Neural cell (in vitro differentiated cells): ENCODE measurements at regions not wholly inside any gene's neighbourhood (a gene's known extent, or its start where the extent isn't known, plus 50 kb on each side); places are given as distances from the start of the nearest gene placed in this dataset.

Source experiments
- H2AFZ ChIP-seq: fragments of 200-600, 300-800 bp; sonication (generic), shearing (Covaris generic); 2 replicates; pipeline ENCODE4 v1.6.0; 2014; ENCODE audit warnings: low read depth, mild to moderate bottlenecking, antibody characterized with exemption, low read length, moderate library complexity
- H3F3A ChIP-seq: fragments of 200-600 bp; shearing (Covaris generic); 2 replicates; pipeline ENCODE4 v1.6.1; 2016; ENCODE audit warnings: mild to moderate bottlenecking, moderate library complexity, mixed read lengths, antibody characterized with exemption, low read length; ENCODE audit not compliant: insufficient read depth, poor library complexity, severe bottlenecking
- H3K27ac ChIP-seq: fragments of 200-600, 300-800 bp; sonication (generic), shearing (Covaris generic); 2 replicates; pipeline ENCODE4 v1.5.1; 2014; ENCODE audit warnings: mild to moderate bottlenecking, low read length, moderate library complexity
- H3K27me3 ChIP-seq: fragments of 300-800, 200-600 bp; sonication (generic), shearing (Covaris generic); 2 replicates; pipeline ENCODE4 v1.6.0; 2014; ENCODE audit warnings: mild to moderate bottlenecking, low read depth, low read length, moderate library complexity; ENCODE audit not compliant: insufficient read depth
- H3K36me3 ChIP-seq: fragments of 300-800, 200-600 bp; sonication (generic), shearing (Covaris generic); 2 replicates; pipeline ENCODE4 v1.5.1; 2014; ENCODE audit warnings: mild to moderate bottlenecking, antibody characterized with exemption, low read length, moderate library complexity; ENCODE audit not compliant: insufficient read depth
- H3K4me2 ChIP-seq: fragments of 300-800, 200-600 bp; sonication (generic), shearing (Covaris generic); 2 replicates; pipeline ENCODE4 v1.6.0; 2014; ENCODE audit warnings: mild to moderate bottlenecking, low read length
- H3K4me3 ChIP-seq: fragments of 300-800, 200-600 bp; sonication (generic), shearing (Covaris generic); 2 replicates; pipeline ENCODE4 v1.5.1; 2014; ENCODE audit warnings: mild to moderate bottlenecking, low read length, moderate library complexity
- H3K79me2 ChIP-seq: fragments of 200-600 bp; shearing (Covaris generic); replicated peaks from 2 replicates; pipeline ENCODE4 v1.6.0; 2014; ENCODE audit warnings: mild to moderate bottlenecking, low read length, moderate library complexity; ENCODE audit not compliant: insufficient read depth
- H3K9ac ChIP-seq: fragments of 300-800, 200-600 bp; sonication (generic), shearing (Covaris generic); 2 replicates; pipeline ENCODE4 v1.6.1; 2016; ENCODE audit warnings: mild to moderate bottlenecking, low read length, mixed read lengths
- H3K9me2 ChIP-seq: fragments of 200-600 bp; shearing (Covaris generic); 2 replicates; pipeline ENCODE4 v1.6.1; 2016; ENCODE audit warnings: mild to moderate bottlenecking, low read length, mixed read lengths; ENCODE audit not compliant: insufficient read depth
- H3K9me3 ChIP-seq: fragments of 200-600, 300-800 bp; sonication (generic), shearing (Covaris generic); 2 replicates; pipeline ENCODE4 v1.6.1; 2016; ENCODE audit warnings: mild to moderate bottlenecking, mixed run types, low read length, moderate library complexity, mixed read lengths
- H4K20me1 ChIP-seq: fragments of 200-600 bp; shearing (Covaris generic); 2 replicates; pipeline ENCODE4 v1.6.1; 2016; ENCODE audit warnings: mild to moderate bottlenecking, mixed run types; ENCODE audit not compliant: insufficient read depth
- EP300 ChIP-seq: fragments of 450-650 bp; conservative IDR thresholded peaks from 2 replicates; pipeline ENCODE4 v1.6.1; 2014; ENCODE audit warnings: antibody characterized with exemption, mild to moderate bottlenecking, moderate library complexity; ENCODE audit not compliant: poor library complexity, severe bottlenecking
- EZH2 ChIP-seq: fragments of 200-600, 300-800 bp; shearing (Covaris generic), sonication (generic); IDR thresholded peaks from 2 replicates; pipeline ENCODE4 v1.6.1; 2014; ENCODE audit warnings: antibody characterized with exemption, low read length, borderline replicate concordance, mild to moderate bottlenecking; ENCODE audit not compliant: insufficient read depth, poor library complexity, severe bottlenecking
- MXI1 ChIP-seq: fragments of 450-650 bp; conservative IDR thresholded peaks from 2 replicates; pipeline ENCODE4 v1.6.1; 2014; ENCODE audit warnings: antibody characterized with exemption, mild to moderate bottlenecking; ENCODE audit not compliant: poor library complexity, severe bottlenecking
- POLR2AphosphoS5 ChIP-seq: IDR thresholded peaks from 2 replicates; pipeline ENCODE4 v1.6.1; 2012
- RAD21 ChIP-seq: fragments of 450-650 bp; conservative IDR thresholded peaks from 2 replicates; pipeline ENCODE4 v1.6.1; 2014; ENCODE audit warnings: antibody characterized with exemption, mild to moderate bottlenecking, moderate library complexity
- SMC3 ChIP-seq: fragments of 450-650 bp; conservative IDR thresholded peaks from 2 replicates; pipeline ENCODE4 v1.6.1; 2014; ENCODE audit warnings: antibody characterized with exemption, mild to moderate bottlenecking, moderate library complexity; ENCODE audit not compliant: poor library complexity
- TAF1 ChIP-seq: IDR thresholded peaks from 2 replicates; pipeline ENCODE4 v1.6.1; 2012; ENCODE audit warnings: low read depth
- TF ChIP-seq, protein P1 (sequence below): IDR thresholded peaks from 2 replicates; pipeline ENCODE4 v1.6.1; 2012; ENCODE audit warnings: borderline replicate concordance
- TF ChIP-seq, protein P2 (sequence below): fragments of 450-650 bp; IDR thresholded peaks from 2 replicates; pipeline ENCODE4 v1.5.1; 2014; ENCODE audit warnings: antibody characterized with exemption, mild to moderate bottlenecking, moderate library complexity; ENCODE audit not compliant: poor library complexity, severe bottlenecking

DNA sequence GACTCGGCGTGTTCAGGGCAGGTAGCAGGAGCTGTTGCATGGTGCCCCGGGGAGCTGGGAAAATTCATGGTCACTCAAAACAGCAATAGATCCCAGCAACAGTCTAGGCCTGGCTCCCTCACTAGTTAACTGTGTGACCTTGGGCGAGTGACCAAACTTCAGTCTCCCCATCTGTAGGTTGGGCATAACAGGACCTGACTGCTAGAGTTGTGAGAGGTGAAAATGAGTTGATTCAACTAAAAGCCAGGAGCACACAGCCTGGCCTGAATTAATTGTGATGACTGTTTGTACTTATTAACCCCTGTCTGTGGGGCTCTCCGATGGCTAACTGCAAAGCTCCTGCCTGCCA, 306.9 kb downstream of the SOX9 start:
- Histone ChIP-seq H3K4me2 (no peak overlapping the region), H4K20me1 (no peaks in the 10 kb centered on the region), H2AFZ (no peak overlapping the region), H3K36me3 (no peaks in the 10 kb centered on the region), H3K4me3 (no peak overlapping the region), H3K9me2 (no peaks in the 10 kb centered on the region), H3K9me3 (no peaks in the 10 kb centered on the region), H3K27ac (no peak overlapping the region), H3K27me3 (no peaks in the 10 kb centered on the region), H3K79me2 (no peaks in the 10 kb centered on the region), H3K9ac (no peak overlapping the region), H3F3A (no peaks in the 10 kb centered on the region)
- TF ChIP-seq POLR2AphosphoS5 (no peak), SMC3 (no peak)
- TF ChIP-seq, protein P1, sequence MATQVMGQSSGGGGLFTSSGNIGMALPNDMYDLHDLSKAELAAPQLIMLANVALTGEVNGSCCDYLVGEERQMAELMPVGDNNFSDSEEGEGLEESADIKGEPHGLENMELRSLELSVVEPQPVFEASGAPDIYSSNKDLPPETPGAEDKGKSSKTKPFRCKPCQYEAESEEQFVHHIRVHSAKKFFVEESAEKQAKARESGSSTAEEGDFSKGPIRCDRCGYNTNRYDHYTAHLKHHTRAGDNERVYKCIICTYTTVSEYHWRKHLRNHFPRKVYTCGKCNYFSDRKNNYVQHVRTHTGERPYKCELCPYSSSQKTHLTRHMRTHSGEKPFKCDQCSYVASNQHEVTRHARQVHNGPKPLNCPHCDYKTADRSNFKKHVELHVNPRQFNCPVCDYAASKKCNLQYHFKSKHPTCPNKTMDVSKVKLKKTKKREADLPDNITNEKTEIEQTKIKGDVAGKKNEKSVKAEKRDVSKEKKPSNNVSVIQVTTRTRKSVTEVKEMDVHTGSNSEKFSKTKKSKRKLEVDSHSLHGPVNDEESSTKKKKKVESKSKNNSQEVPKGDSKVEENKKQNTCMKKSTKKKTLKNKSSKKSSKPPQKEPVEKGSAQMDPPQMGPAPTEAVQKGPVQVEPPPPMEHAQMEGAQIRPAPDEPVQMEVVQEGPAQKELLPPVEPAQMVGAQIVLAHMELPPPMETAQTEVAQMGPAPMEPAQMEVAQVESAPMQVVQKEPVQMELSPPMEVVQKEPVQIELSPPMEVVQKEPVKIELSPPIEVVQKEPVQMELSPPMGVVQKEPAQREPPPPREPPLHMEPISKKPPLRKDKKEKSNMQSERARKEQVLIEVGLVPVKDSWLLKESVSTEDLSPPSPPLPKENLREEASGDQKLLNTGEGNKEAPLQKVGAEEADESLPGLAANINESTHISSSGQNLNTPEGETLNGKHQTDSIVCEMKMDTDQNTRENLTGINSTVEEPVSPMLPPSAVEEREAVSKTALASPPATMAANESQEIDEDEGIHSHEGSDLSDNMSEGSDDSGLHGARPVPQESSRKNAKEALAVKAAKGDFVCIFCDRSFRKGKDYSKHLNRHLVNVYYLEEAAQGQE, result no peak

DNA sequence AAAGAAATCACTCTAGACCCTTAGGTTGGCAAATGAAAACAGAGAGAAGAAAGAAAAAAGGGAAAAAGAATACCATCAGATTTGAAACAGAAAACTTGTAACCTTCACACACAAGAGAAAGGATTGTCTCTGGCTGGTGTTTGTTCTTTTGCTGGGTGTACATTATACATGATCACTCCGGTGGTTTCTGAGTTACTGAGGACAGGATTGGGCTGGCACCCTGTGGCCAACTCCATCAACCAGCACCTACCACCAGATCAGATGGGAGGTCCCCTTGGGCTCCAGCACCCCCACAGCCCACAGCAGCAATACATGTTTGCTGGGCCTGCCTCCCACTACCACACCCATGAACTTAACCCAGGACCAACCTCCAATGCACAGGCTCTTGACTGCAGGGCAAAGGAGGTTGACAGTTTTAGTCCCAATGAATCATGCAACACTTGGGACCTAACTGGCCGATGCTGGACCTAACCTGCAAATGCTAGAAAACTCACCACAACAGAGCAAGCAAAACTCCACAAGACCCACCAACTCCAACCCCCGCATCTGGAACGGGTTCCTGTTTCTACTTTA, 308.3 kb downstream of the SOX9 start:
- TF ChIP-seq, protein P2, sequence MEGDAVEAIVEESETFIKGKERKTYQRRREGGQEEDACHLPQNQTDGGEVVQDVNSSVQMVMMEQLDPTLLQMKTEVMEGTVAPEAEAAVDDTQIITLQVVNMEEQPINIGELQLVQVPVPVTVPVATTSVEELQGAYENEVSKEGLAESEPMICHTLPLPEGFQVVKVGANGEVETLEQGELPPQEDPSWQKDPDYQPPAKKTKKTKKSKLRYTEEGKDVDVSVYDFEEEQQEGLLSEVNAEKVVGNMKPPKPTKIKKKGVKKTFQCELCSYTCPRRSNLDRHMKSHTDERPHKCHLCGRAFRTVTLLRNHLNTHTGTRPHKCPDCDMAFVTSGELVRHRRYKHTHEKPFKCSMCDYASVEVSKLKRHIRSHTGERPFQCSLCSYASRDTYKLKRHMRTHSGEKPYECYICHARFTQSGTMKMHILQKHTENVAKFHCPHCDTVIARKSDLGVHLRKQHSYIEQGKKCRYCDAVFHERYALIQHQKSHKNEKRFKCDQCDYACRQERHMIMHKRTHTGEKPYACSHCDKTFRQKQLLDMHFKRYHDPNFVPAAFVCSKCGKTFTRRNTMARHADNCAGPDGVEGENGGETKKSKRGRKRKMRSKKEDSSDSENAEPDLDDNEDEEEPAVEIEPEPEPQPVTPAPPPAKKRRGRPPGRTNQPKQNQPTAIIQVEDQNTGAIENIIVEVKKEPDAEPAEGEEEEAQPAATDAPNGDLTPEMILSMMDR, result no peak
- no peak for TF ChIP-seq TAF1
- TF ChIP-seq EP300, result no peak
- no peak for TF ChIP-seq MXI1
- no peak for TF ChIP-seq RAD21
- no peak for TF ChIP-seq POLR2AphosphoS5
- TF ChIP-seq EZH2, result no peak
- no peak for TF ChIP-seq SMC3
- TF ChIP-seq, protein P1, result no peak
- no peak overlapping the region for H3K4me2 ChIP-seq
- H3K27ac ChIP-seq, result no peak overlapping the region
- no peaks in the 10 kb centered on the region for H3K9me2 ChIP-seq
- no peak overlapping the region for H3K4me3 ChIP-seq
- H3K79me2 ChIP-seq, result no peaks in the 10 kb centered on the region
- no peaks in the 10 kb centered on the region for H3F3A ChIP-seq
- no peaks in the 10 kb centered on the region for H3K27me3 ChIP-seq
- no peaks in the 10 kb centered on the region for H3K36me3 ChIP-seq
- no peaks in the 10 kb centered on the region for H4K20me1 ChIP-seq
- H3K9me3 ChIP-seq, result no peaks in the 10 kb centered on the region
- H3K9ac ChIP-seq, result no peak overlapping the region
- H2AFZ ChIP-seq, result no peak overlapping the region
